WTC11 (cell line): ENCODE measurements at regions not wholly inside any gene's neighbourhood (a gene's known extent, or its start where the extent isn't known, plus 50 kb on each side); places are given as distances from the start of the nearest gene placed in this dataset.

Experiments used
- ATAC-seq: fragments of 200-7000 bp; cut with Tn5 transposase; 2 replicates; pipeline ENCODE4 v1.10.0; 2021; ENCODE audit warnings: mild to moderate bottlenecking, moderate library complexity
- CTCF ChIA-PET: fragments of 300-600 bp; sonication (Branson Sonifier 250); formaldehyde crosslinking; loops from one replicate; lab custom pipeline; 2021; ENCODE audit warnings: antibody characterized with exemption; lab: Charles Lee
- POLR2A ChIA-PET: fragments of 350-600 bp; sonication (Branson Sonifier 250); formaldehyde crosslinking; loops from one replicate; lab custom pipeline; 2021; ENCODE audit warnings: antibody characterized with exemption; lab: Charles Lee
- DNase-seq: peaks from one replicate; pipeline ENCODE4 v3.0.0; 2021; ENCODE audit warnings: low spot score
- H3K27ac Mint-ChIP-seq: 2 replicates; pipeline ENCODE4 v1.8.0; 2021; ENCODE audit warnings: mixed read lengths
- H3K27me3 Mint-ChIP-seq: 2 replicates; pipeline ENCODE4 v1.8.0; 2021; ENCODE audit warnings: low read depth, mild to moderate bottlenecking, moderate library complexity, mixed read lengths
- H3K36me3 Mint-ChIP-seq: 2 replicates; pipeline ENCODE4 v1.8.0; 2021; ENCODE audit warnings: mixed read lengths
- H3K4me1 Mint-ChIP-seq: 2 replicates; pipeline ENCODE4 v1.8.0; 2022; ENCODE audit warnings: mixed read lengths
- H3K4me3 Mint-ChIP-seq: 2 replicates; pipeline ENCODE4 v1.8.0; 2021; ENCODE audit warnings: mild to moderate bottlenecking, moderate library complexity, mixed read lengths
- H3K9me3 Mint-ChIP-seq: 2 replicates; pipeline ENCODE4 v1.8.0; 2021; ENCODE audit warnings: mixed read lengths
- ATF1 ChIP-seq: sonication (generic); formaldehyde crosslinking; IDR thresholded peaks from 2 replicates; pipeline ENCODE4 v1.8.1; 2023; ENCODE audit warnings: mild to moderate bottlenecking, moderate library complexity, missing genetic modification reagents
- ATF2 ChIP-seq: sonication (generic); formaldehyde crosslinking; IDR thresholded peaks from 2 replicates; pipeline ENCODE4 v1.8.1; 2022; ENCODE audit warnings: low read depth, missing genetic modification reagents, borderline replicate concordance
- CBFB ChIP-seq: sonication (generic); formaldehyde crosslinking; IDR thresholded peaks from 2 replicates; pipeline ENCODE4 v1.8.1; 2022; ENCODE audit warnings: mild to moderate bottlenecking, low read depth, missing genetic modification reagents
- CDX4 ChIP-seq: fragments of 250-450 bp; sonication (Bioruptor Pico); IDR thresholded peaks from 2 replicates; pipeline ENCODE4 v1.9.0; 2021; ENCODE audit warnings: moderate library complexity, mild to moderate bottlenecking, inconsistent platforms, borderline replicate concordance
- CREB1 ChIP-seq: sonication (generic); formaldehyde crosslinking; IDR thresholded peaks from 2 replicates; pipeline ENCODE4 v1.8.0; 2023; ENCODE audit warnings: mild to moderate bottlenecking, missing genetic modification reagents
- CTCF ChIP-seq: fragments of 200-600 bp; IDR thresholded peaks from 2 replicates; pipeline ENCODE4 v1.8.0; 2022; ENCODE audit warnings: antibody characterized with exemption
- E2F4 ChIP-seq: sonication (generic); formaldehyde crosslinking; IDR thresholded peaks from 2 replicates; pipeline ENCODE4 v1.8.1; 2022; ENCODE audit warnings: low read depth, mild to moderate bottlenecking, moderate library complexity, missing genetic modification reagents, borderline replicate concordance
- ERG ChIP-seq: fragments of 250-450 bp; sonication (Bioruptor Pico); IDR thresholded peaks from 2 replicates; pipeline ENCODE4 v1.8.0; 2021; ENCODE audit warnings: mild to moderate bottlenecking
- GTF2I ChIP-seq: fragments of 250-450 bp; sonication (Bioruptor Pico); conservative IDR thresholded peaks from 2 replicates; pipeline ENCODE4 v1.4.0; 2021; ENCODE audit warnings: mild to moderate bottlenecking
- IRF2 ChIP-seq: sonication (generic); formaldehyde crosslinking; IDR thresholded peaks from 2 replicates; pipeline ENCODE4 v1.8.0; 2022; ENCODE audit warnings: low read depth, missing genetic modification reagents, borderline replicate concordance
- MLX ChIP-seq: sonication (generic); formaldehyde crosslinking; IDR thresholded peaks from 2 replicates; pipeline ENCODE4 v1.8.1; 2023; ENCODE audit warnings: mild to moderate bottlenecking, missing genetic modification reagents, moderate library complexity
- MXD4 ChIP-seq: fragments of 250-450 bp; sonication (Bioruptor Pico); IDR thresholded peaks from 2 replicates; pipeline ENCODE4 v1.8.0; 2021; ENCODE audit warnings: mild to moderate bottlenecking, moderate library complexity, borderline replicate concordance
- NFATC4 ChIP-seq: fragments of 250-450 bp; sonication (Bioruptor Pico); IDR thresholded peaks from 2 replicates; pipeline ENCODE4 v1.9.0; 2021; ENCODE audit warnings: mild to moderate bottlenecking
- NFE2L1 ChIP-seq: sonication (generic); formaldehyde crosslinking; IDR thresholded peaks from 2 replicates; pipeline ENCODE4 v1.8.1; 2023; ENCODE audit warnings: missing genetic modification reagents
- OVOL2 ChIP-seq: fragments of 250-450 bp; sonication (Bioruptor Pico); IDR thresholded peaks from 2 replicates; pipeline ENCODE4 v1.9.0; 2021; ENCODE audit warnings: mild to moderate bottlenecking, borderline replicate concordance
- STAT6 ChIP-seq: sonication (generic); formaldehyde crosslinking; conservative IDR thresholded peaks from 2 replicates; pipeline ENCODE4 v1.8.1; 2023; ENCODE audit warnings: mild to moderate bottlenecking, low read depth, missing genetic modification reagents, moderate library complexity
- TCF7 ChIP-seq: sonication (generic); formaldehyde crosslinking; IDR thresholded peaks from 2 replicates; pipeline ENCODE4 v1.8.0; 2022; ENCODE audit warnings: mild to moderate bottlenecking, low read depth, missing genetic modification reagents, moderate library complexity
- USF1 ChIP-seq: sonication (generic); formaldehyde crosslinking; IDR thresholded peaks from 2 replicates; pipeline ENCODE4 v1.8.0; 2022; ENCODE audit warnings: mild to moderate bottlenecking, missing genetic modification reagents
- ZBTB43 ChIP-seq: sonication (generic); formaldehyde crosslinking; IDR thresholded peaks from 2 replicates; pipeline ENCODE4 v1.8.1; 2023; ENCODE audit warnings: mild to moderate bottlenecking, missing genetic modification reagents
- ZNF425 ChIP-seq: fragments of 250-450 bp; sonication (Bioruptor Pico); conservative IDR thresholded peaks from 2 replicates; pipeline ENCODE4 v1.9.0; 2021; ENCODE audit warnings: mild to moderate bottlenecking

GRCh38 chr5:39995990-39996389, 571.2 kb upstream of the DAB2 start:
- no peak overlapping the region for H3K4me3 Mint-ChIP-seq
- H3K36me3 Mint-ChIP-seq: no peaks in the 10 kb centered on the region
- ChIA-PET POLR2A (no interaction called here), CTCF (no interaction called here)
- no peaks in the 10 kb centered on the region for H3K9me3 Mint-ChIP-seq
- H3K27ac Mint-ChIP-seq: no peak overlapping the region
- H3K27me3 Mint-ChIP-seq: no peaks in the 10 kb centered on the region; the same call in 1 of the 2 replicates
- H3K4me1 Mint-ChIP-seq: no peaks in the 10 kb centered on the region
- DNase-seq: no peak
- no peak for ATAC-seq
- TF ChIP-seq MXD4 (CRISPR knock-in tag) (no peak), GTF2I (no peak), USF1 (CRISPR knock-in tag) (no peak), ZBTB43 (no peak), NFATC4 (CRISPR knock-in tag) (no peak), IRF2 (CRISPR knock-in tag) (no peak), ATF1 (CRISPR knock-in tag) (no peak), OVOL2 (CRISPR knock-in tag) (no peak), CREB1 (CRISPR knock-in tag) (no peak), E2F4 (CRISPR knock-in tag) (no peak), CBFB (CRISPR knock-in tag) (no peak), ATF2 (CRISPR knock-in tag) (no peak), STAT6 (CRISPR knock-in tag) (no peak), ZNF425 (CRISPR knock-in tag) (no peak), TCF7 (no peak), ERG (CRISPR knock-in tag) (no peak), CDX4 (no peak), CTCF (no peak), MLX (no peak), NFE2L1 (CRISPR knock-in tag) (no peak)
